ENCODE measurements at regions not wholly inside any gene's neighbourhood (a gene's known extent, or its start where the extent isn't known, plus 50 kb on each side); places are given as distances from the start of the nearest gene placed in this dataset.

DNA sequence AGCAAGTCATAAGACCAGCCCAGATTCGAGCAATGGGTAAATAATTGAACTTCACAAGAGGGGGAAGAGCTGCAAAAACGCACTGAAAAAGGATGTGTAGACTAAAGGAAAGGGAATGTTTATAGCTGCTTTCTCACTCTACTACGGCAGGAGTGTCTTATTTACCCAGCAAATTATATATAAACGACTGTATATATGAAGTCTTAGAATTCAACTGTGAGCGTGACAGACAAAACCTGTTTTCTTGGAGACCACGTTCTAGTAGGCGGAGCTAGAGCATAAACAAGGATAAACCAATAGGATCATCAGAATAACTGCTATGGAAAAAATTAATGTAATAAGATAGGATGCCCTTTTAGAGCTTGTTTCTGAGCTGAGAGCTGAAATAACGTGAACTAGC lies 394.6 kb upstream of the MON1B start (continued):
- TF ChIP-seq, protein P1, sequence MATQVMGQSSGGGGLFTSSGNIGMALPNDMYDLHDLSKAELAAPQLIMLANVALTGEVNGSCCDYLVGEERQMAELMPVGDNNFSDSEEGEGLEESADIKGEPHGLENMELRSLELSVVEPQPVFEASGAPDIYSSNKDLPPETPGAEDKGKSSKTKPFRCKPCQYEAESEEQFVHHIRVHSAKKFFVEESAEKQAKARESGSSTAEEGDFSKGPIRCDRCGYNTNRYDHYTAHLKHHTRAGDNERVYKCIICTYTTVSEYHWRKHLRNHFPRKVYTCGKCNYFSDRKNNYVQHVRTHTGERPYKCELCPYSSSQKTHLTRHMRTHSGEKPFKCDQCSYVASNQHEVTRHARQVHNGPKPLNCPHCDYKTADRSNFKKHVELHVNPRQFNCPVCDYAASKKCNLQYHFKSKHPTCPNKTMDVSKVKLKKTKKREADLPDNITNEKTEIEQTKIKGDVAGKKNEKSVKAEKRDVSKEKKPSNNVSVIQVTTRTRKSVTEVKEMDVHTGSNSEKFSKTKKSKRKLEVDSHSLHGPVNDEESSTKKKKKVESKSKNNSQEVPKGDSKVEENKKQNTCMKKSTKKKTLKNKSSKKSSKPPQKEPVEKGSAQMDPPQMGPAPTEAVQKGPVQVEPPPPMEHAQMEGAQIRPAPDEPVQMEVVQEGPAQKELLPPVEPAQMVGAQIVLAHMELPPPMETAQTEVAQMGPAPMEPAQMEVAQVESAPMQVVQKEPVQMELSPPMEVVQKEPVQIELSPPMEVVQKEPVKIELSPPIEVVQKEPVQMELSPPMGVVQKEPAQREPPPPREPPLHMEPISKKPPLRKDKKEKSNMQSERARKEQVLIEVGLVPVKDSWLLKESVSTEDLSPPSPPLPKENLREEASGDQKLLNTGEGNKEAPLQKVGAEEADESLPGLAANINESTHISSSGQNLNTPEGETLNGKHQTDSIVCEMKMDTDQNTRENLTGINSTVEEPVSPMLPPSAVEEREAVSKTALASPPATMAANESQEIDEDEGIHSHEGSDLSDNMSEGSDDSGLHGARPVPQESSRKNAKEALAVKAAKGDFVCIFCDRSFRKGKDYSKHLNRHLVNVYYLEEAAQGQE (IDR thresholded peaks at IDR 0.05): no peak
- TF ChIP-seq POLR2A (IDR thresholded peaks at IDR 0.05; ENCODE audit: low read length) (no peak), ZC3H11A (IDR thresholded peaks at IDR 0.05) (no peak), HOXA7 (CRISPR knock-in tag; IDR thresholded peaks at IDR 0.05) (no peak), EHMT2 (IDR thresholded peaks at IDR 0.05; ENCODE audit: low read depth) (no peak), SREBF2 (IDR thresholded peaks at IDR 0.05) (no peak)
- TF ChIP-seq, protein P2, sequence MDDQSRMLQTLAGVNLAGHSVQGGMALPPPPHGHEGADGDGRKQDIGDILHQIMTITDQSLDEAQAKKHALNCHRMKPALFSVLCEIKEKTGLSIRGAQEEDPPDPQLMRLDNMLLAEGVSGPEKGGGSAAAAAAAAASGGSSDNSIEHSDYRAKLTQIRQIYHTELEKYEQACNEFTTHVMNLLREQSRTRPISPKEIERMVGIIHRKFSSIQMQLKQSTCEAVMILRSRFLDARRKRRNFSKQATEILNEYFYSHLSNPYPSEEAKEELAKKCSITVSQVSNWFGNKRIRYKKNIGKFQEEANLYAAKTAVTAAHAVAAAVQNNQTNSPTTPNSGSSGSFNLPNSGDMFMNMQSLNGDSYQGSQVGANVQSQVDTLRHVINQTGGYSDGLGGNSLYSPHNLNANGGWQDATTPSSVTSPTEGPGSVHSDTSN (IDR thresholded peaks at IDR 0.05): no peak
- TF ChIP-seq, protein P3, sequence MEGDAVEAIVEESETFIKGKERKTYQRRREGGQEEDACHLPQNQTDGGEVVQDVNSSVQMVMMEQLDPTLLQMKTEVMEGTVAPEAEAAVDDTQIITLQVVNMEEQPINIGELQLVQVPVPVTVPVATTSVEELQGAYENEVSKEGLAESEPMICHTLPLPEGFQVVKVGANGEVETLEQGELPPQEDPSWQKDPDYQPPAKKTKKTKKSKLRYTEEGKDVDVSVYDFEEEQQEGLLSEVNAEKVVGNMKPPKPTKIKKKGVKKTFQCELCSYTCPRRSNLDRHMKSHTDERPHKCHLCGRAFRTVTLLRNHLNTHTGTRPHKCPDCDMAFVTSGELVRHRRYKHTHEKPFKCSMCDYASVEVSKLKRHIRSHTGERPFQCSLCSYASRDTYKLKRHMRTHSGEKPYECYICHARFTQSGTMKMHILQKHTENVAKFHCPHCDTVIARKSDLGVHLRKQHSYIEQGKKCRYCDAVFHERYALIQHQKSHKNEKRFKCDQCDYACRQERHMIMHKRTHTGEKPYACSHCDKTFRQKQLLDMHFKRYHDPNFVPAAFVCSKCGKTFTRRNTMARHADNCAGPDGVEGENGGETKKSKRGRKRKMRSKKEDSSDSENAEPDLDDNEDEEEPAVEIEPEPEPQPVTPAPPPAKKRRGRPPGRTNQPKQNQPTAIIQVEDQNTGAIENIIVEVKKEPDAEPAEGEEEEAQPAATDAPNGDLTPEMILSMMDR (IDR thresholded peaks at IDR 0.05): no peak

DNA sequence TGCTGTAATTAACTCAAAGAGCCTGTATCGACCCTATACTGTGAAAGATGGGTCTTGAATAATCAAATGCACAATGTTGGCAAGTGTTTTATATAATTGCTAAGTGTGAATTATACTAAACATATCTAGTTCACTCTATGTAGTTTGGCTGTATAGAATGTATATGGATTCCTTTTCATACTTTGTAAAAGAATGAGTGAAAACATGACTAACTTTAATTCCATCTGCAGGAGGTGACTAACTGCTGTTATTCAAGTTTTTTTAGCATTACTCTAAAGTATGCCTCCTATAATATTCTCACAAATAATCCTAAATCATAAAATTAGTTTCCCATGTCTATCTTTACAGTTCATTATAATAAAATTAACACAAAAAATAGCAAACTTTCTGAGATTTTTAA lies 394.0 kb upstream of the MON1B start:
- H3K4me3 ChIP-seq: no peak overlapping the region
- ChIA-PET CTCF (no interaction called here), POLR2A (no interaction called here)
- DNase-seq (ENCODE audit: low read depth in 1 of 2, low spot score in 1 of 2) (no peak), ATAC-seq (no peak), FAIRE-seq (no peak)
- TF ChIP-seq NR3C1 (IDR thresholded peaks at IDR 0.05) (no peak), SMC3 (IDR thresholded peaks at IDR 0.05) (no peak), RAD21 (conservative IDR thresholded peaks at IDR 0.05 in 1 of 2, IDR thresholded peaks at IDR 0.05 in 1 of 2) (no peak), HOXA7 (CRISPR knock-in tag; IDR thresholded peaks at IDR 0.05) (no peak), KDM5A (IDR thresholded peaks at IDR 0.05) (no peak), HOXB5 (CRISPR knock-in tag; IDR thresholded peaks at IDR 0.05) (no peak), MAZ (IDR thresholded peaks at IDR 0.05; ENCODE audit: borderline replicate concordance, low read depth, low read length) (no peak), EHMT2 (IDR thresholded peaks at IDR 0.05; ENCODE audit: low read depth) (no peak), MAFK (IDR thresholded peaks at IDR 0.05; ENCODE audit: partially characterized antibody) (no peak), FOXS1 (CRISPR knock-in tag; IDR thresholded peaks at IDR 0.05) (no peak), ZSCAN20 (CRISPR knock-in tag; IDR thresholded peaks at IDR 0.05) (no peak), ESRRA (IDR thresholded peaks at IDR 0.05; ENCODE audit: borderline replicate concordance, low read length) (no peak), JUNB (IDR thresholded peaks at IDR 0.05) (no peak), CHD4 (IDR thresholded peaks at IDR 0.05; ENCODE audit: borderline replicate concordance) (no peak), NFE2L2 (conservative IDR thresholded peaks at IDR 0.05; ENCODE audit: low read length) (no peak)
- TF ChIP-seq, protein P4, sequence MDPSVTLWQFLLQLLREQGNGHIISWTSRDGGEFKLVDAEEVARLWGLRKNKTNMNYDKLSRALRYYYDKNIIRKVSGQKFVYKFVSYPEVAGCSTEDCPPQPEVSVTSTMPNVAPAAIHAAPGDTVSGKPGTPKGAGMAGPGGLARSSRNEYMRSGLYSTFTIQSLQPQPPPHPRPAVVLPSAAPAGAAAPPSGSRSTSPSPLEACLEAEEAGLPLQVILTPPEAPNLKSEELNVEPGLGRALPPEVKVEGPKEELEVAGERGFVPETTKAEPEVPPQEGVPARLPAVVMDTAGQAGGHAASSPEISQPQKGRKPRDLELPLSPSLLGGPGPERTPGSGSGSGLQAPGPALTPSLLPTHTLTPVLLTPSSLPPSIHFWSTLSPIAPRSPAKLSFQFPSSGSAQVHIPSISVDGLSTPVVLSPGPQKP (IDR thresholded peaks at IDR 0.05; ENCODE audit: low read depth, low read length): no peak
- TF ChIP-seq, protein P5, sequence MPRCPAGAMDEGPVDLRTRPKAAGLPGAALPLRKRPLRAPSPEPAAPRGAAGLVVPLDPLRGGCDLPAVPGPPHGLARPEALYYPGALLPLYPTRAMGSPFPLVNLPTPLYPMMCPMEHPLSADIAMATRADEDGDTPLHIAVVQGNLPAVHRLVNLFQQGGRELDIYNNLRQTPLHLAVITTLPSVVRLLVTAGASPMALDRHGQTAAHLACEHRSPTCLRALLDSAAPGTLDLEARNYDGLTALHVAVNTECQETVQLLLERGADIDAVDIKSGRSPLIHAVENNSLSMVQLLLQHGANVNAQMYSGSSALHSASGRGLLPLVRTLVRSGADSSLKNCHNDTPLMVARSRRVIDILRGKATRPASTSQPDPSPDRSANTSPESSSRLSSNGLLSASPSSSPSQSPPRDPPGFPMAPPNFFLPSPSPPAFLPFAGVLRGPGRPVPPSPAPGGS (IDR thresholded peaks at IDR 0.05): no peak
- TF ChIP-seq, protein P3 (IDR thresholded peaks at IDR 0.05): no peak
- no peak overlapping the region for H3K27ac ChIP-seq
- WGBS (ENCODE audit: missing lambda C conversion rate): 6% methylated on average over 1 of the region's 1 CpG
- no peaks in the 10 kb centered on the region for H3K9me3 ChIP-seq
- H3K4me2 ChIP-seq: no peak overlapping the region
- no peaks in the 10 kb centered on the region for H3K4me1 ChIP-seq

All from A549 (cell line).